ENCODE measurements at regions not wholly inside any gene's neighbourhood (a gene's known extent, or its start where the extent isn't known, plus 50 kb on each side); places are given as distances from the start of the nearest gene placed in this dataset.

- no peak overlapping the region for H3K4me3 Mint-ChIP-seq
- no peaks in the 10 kb centered on the region for H3K9me3 Mint-ChIP-seq
- TF ChIP-seq CTCF (conservative IDR thresholded peaks at IDR 0.05), result no peak
- DNase-seq (ENCODE audit: extremely low spot score, unreplicated experiment), result no peak
- no peaks in the 10 kb centered on the region for H3K4me1 Mint-ChIP-seq (ENCODE audit: unreplicated experiment)
- no peaks in the 10 kb centered on the region for H3K36me3 Mint-ChIP-seq
- no peaks in the 10 kb centered on the region for H3K27me3 Mint-ChIP-seq
- no peak overlapping the region for H3K27ac Mint-ChIP-seq
Measured at GRCh38 chrX:99653352-99653751, 756.7 kb downstream of the PCDH19 start.

GRCh38 chrX:99613041-99613440 is 797.0 kb downstream of the PCDH19 start:
- no peak for TF ChIP-seq CTCF (conservative IDR thresholded peaks at IDR 0.05)
- no peaks in the 10 kb centered on the region for H3K36me3 Mint-ChIP-seq
- DNase-seq (ENCODE audit: extremely low spot score, unreplicated experiment), result no peak
- H3K27me3 Mint-ChIP-seq, result no peaks in the 10 kb centered on the region
- no peak overlapping the region for H3K4me3 Mint-ChIP-seq
- no peaks in the 10 kb centered on the region for H3K9me3 Mint-ChIP-seq
- no peak overlapping the region for H3K27ac Mint-ChIP-seq
- no peaks in the 10 kb centered on the region for H3K4me1 Mint-ChIP-seq (ENCODE audit: unreplicated experiment)

DNA sequence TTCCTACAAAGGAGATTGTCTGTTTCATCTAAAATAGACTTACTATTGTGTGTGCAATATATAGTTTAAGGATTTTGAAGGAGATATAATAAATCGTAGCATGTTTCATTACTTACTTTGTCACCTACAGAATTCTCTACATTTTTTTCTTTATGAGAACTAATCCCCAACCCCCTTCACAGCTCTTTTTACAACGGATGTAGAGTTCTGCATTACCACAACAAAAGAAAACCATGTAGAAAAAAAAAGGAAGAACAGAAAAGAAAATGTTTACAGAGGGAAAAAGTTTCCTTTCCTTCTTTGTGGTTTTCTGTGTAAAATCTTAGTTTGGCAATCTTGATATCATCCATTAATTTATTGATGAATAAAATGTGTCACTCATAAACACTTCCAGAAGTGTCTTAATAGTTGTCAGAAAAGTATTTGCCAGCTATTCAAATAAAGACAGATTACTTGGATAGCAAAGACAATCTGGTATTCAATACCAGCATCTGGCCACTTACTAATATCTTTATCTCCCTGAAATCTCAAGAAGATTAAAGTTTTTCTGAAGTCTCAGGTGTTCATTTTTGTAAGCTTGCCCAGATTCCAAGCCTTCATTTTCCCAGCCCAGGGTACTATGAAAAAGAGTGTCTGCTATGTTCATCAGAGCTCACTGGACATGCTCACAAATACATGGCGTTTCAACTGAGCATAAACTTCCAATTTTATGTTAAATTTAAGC is 806.8 kb downstream of the PCDH19 start:
- TF ChIP-seq CTCF (conservative IDR thresholded peaks at IDR 0.05), result no peak
- DNase-seq (ENCODE audit: extremely low spot score, unreplicated experiment), result no peak
- no peaks in the 10 kb centered on the region for H3K9me3 Mint-ChIP-seq
- no peaks in the 10 kb centered on the region for H3K27me3 Mint-ChIP-seq
- H3K4me3 Mint-ChIP-seq, result no peak overlapping the region
- H3K27ac Mint-ChIP-seq, result no peak overlapping the region
- no peaks in the 10 kb centered on the region for H3K4me1 Mint-ChIP-seq (ENCODE audit: unreplicated experiment)
- H3K36me3 Mint-ChIP-seq, result no peaks in the 10 kb centered on the region

DNA sequence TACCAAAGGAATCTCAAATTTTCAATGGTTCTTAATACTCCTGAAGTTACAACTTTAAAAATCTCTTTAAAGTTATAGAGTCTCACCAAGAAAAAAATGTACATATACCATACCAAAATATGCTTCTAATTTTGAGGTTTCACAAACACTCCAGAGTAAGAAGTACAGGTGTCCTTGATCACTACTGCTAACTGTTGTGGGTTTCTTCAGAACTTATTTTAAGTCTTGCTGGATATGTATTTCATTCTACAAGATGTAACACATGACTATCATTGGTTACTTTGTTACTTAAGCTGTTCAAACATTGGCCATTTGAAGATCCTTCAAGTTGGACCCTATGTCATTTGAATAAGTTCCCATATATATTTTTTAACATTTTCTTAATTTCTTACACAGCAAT is 808.0 kb downstream of the PCDH19 start:
- no peaks in the 10 kb centered on the region for H3K4me1 Mint-ChIP-seq (ENCODE audit: unreplicated experiment)
- DNase-seq (ENCODE audit: extremely low spot score, unreplicated experiment), result no peak
- TF ChIP-seq CTCF (conservative IDR thresholded peaks at IDR 0.05), result no peak
- H3K27me3 Mint-ChIP-seq, result no peaks in the 10 kb centered on the region
- no peak overlapping the region for H3K4me3 Mint-ChIP-seq
- H3K36me3 Mint-ChIP-seq, result no peaks in the 10 kb centered on the region
- no peak overlapping the region for H3K27ac Mint-ChIP-seq
- no peaks in the 10 kb centered on the region for H3K9me3 Mint-ChIP-seq

DNA sequence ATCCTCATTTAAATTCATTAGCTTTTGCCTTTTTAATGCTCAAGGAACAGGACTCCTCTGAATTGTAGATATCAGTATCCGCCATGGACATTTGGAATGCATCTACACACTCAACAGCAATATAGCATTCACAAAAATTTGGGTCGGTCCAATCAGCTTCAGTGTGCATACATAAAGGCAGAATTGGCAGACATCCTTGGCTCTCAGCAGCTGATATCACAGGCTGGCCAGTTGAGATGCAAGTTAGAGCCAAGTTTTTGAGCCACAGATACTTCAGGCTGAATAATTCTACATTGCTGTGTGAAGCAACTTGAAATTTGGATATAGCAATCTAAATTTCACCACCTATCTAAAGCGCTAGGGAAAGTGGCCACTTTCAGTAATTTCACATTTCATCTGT is 821.1 kb downstream of the PCDH19 start:
- Mint-ChIP-seq H3K27me3 (no peaks in the 10 kb centered on the region), H3K4me1 (ENCODE audit: unreplicated experiment) (no peaks in the 10 kb centered on the region), H3K4me3 (no peak overlapping the region), H3K9me3 (no peaks in the 10 kb centered on the region), H3K36me3 (no peaks in the 10 kb centered on the region), H3K27ac (no peak overlapping the region)
- no peak for DNase-seq (ENCODE audit: extremely low spot score, unreplicated experiment)
- TF ChIP-seq CTCF (conservative IDR thresholded peaks at IDR 0.05), result no peak

- Mint-ChIP-seq H3K36me3 (no peaks in the 10 kb centered on the region), H3K27ac (no peak overlapping the region), H3K4me1 (ENCODE audit: unreplicated experiment) (no peaks in the 10 kb centered on the region), H3K27me3 (no peaks in the 10 kb centered on the region), H3K4me3 (no peak overlapping the region), H3K9me3 (peaks cover 10% of the 10 kb centered on the region)
- no peak for DNase-seq (ENCODE audit: extremely low spot score, unreplicated experiment)
- no peak for TF ChIP-seq CTCF (conservative IDR thresholded peaks at IDR 0.05)
Measured at GRCh38 chrX:99572711-99573110, 837.4 kb downstream of the PCDH19 start.
